GM21515 (cell line): ENCODE measurements at regions not wholly inside any gene's neighbourhood (a gene's known extent, or its start where the extent isn't known, plus 50 kb on each side); places are given as distances from the start of the nearest gene placed in this dataset.

Source experiments
- ATAC-seq: cut with Tn5 transposase; IDR thresholded peaks from one replicate; pipeline ENCODE4 v1.9.1; 2021; ENCODE audit not compliant: unreplicated experiment

GRCh38 chr10:9759596-9759995 is 1258.1 kb upstream of the CELF2 start:
- no peak for ATAC-seq

DNA sequence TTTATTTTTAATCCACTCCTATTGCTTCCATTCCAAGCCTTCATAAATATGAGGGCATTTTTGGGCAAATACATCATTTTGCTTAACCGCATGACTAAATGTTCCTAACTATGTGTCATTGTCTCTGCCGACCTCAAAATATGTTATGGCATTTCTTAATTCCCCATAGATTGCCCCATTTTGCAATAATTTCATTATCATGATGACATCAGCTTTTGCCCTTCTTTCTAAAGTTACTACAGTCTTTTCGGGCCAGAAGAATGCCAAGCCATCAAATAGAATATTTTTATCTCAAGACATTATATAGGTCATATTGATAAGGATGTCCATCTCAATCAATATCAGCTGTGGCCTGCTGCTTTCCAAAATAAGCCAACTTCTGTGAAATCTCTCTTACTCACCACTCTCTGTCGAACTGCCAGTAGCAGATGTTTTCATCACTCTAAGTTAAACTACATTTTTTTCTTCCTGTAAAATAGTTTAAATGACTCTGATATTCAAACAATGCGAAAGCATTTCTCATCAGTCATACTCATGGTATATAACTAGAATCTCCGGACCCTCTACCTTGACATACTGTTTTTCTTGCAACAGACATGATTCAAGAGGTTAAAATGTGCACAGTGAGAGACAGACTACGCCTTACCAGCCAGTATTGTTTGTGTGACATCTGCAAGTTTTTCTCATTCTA is 1254.6 kb upstream of the CELF2 start:
- ATAC-seq, result no peak

GRCh38 chr10:9766762-9767161 is 1250.9 kb upstream of the CELF2 start:
- ATAC-seq, result no peak

- ATAC-seq, result no peak
Measured at GRCh38 chr10:9781666-9782065, 1236.0 kb upstream of the CELF2 start.

- no peak for ATAC-seq
Measured at GRCh38 chr10:9786101-9786500, 1231.6 kb upstream of the CELF2 start.

DNA sequence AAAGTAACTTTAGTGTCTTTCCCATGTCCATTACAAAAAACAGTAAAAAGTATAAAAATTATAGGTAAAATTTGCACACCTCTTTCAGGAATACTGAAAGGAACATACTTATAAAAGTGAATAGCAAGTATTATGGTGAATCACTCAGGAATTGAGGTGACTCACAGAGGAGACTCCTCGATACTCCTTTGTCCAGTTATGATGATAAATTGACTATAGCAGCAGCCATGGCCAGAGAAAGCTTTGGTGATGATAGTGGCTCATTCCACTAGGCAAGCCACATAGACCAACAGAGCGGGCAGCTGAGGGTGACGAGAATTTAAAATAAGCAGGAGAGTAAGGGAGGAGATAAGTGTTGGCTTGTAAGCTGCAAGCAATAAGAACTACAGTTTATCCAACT is 1231.1 kb upstream of the CELF2 start:
- no peak for ATAC-seq

GRCh38 chr10:9789996-9790395 is 1227.7 kb upstream of the CELF2 start:
- no peak for ATAC-seq

DNA sequence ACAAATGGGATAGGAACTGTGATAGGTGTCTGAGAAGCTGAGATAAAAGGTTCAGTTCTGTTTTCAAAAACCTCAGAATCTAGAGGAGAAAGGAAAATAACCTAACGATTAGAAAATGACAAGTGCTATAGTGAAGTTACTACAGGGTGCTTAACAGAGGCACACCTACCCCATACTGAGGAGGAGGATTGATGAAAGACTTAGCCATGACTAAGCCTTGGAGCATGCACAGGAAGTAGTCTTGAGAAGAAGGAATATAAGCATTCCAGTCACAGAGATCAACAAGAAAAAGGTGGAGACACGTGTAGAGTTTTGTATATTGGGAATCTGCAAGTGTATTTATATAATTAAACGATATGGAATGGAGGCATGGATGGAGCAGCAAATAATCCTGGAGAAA is 1225.5 kb upstream of the CELF2 start:
- no peak for ATAC-seq

DNA sequence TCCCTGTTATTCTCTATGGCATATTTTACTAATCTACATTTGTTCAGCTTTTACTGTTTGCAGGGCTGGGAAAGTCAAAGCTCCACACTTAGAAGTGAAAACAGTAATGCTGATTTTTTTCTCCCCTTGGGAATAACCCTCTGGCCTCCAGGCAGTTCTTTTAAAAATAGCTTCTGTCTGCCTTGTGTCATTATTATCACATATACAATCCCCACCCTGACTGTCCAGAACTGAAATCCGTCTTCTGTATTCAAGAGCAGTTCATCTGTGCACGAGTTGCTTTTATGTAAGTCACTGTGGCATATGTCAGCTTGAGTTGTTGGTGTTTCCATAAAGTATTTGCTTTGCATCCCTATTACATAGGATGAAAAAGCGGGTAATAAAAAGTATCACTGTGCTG is 1221.1 kb upstream of the CELF2 start:
- no peak for ATAC-seq

DNA sequence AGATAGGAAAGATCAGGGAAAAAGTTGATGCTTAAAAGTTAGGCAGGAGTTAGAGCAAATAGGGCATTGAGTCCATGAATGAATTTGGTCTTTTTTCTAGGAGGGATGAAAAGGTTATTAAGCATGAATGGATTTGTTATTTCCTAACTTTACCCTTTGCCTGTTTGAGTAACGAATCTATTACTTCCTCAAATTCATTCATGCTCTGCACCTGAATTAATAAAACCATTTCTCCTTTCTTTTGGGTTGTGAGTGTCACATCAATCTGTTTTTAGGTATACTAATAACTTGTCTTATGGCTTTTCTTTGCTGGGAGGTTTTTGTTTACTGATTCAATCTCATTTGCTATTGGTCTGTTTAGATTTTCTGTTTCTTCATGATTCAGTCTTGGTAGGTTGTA is 1217.7 kb upstream of the CELF2 start:
- no peak for ATAC-seq

GRCh38 chr10:9800571-9800970 is 1217.1 kb upstream of the CELF2 start:
- ATAC-seq, result no peak

- ATAC-seq, result no peak
Measured at GRCh38 chr10:9807846-9808245, 1209.8 kb upstream of the CELF2 start.

DNA sequence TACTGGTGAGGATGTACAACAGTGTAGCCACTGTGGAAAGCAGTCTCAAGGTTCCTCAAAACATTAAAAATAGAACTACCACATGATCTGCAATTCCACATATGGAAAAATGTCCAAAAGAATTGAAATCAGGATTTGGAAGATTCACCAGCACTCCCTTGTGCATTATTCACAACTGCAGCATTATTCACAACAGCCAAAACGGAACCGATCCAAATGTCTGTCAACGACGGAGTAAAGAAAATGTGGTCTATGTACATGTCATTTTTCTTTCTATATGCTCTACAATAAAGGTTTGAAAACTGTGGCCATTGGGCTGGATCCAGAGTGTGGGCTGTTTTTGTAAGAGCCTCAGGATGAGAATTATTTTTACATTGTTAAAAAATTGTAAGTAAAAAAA is 1206.1 kb upstream of the CELF2 start:
- no peak for ATAC-seq

DNA sequence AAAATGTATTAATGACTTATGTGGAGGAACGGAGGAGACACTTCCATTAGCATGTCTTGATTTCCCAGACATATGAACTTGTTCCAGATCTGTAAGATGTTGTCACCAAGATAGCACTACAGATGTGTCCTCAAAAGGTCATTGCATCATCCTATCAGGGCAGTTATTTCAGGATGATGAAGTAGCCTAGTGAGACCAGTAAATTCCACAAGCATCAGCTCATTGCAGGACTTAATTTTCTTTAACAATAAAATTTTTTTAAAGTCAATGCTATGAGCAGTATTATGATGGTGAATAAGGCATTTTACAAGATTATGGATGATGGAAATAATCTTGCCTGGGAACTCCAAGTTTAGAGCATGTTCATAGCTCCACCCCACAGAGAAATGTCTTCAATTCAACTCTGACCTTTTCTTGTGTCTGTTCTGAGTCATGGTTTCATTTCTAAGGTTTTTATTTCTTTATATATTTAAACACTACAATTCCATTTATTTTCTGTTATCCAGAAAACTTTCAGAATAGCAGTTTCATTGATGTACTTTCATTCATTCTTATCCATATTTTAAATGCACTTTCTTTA is 1203.3 kb upstream of the CELF2 start:
- no peak for ATAC-seq

DNA sequence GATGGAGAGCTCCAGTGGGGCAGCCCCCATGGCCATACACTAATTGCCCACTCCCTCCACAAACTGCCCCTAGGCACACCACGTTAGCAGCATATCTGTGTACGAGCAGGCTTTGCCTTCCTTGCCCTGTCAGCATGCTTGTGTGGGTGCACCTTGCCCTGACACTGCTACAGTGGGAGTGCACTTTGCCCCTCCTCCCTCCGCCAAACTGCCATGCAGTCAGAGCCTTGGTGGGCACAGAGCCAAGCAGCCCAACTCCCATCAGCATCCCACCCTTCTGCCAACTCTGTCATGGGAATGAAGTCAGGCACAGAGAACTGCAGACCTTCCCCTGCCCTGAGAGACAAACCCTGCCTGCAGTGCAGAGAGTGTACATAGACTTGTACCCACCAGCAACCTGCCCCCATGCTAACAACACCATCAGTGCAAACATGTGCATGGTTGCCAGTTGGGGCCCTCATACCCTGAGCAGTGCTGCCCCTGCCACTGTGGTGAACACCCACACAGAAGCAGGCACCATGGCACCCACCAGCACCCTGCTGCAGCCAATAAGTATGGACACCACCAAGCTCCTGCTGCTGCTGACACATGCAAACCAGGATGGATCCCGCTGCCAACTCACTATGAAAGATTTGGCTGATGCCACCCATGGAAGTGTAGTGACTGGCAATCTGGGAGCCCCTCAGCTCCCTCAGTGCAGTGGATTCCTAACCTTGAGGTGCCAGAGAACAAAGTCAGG is 1197.7 kb upstream of the CELF2 start:
- no peak for ATAC-seq

GRCh38 chr10:9823268-9823930 is 1194.3 kb upstream of the CELF2 start:
- no peak for ATAC-seq

DNA sequence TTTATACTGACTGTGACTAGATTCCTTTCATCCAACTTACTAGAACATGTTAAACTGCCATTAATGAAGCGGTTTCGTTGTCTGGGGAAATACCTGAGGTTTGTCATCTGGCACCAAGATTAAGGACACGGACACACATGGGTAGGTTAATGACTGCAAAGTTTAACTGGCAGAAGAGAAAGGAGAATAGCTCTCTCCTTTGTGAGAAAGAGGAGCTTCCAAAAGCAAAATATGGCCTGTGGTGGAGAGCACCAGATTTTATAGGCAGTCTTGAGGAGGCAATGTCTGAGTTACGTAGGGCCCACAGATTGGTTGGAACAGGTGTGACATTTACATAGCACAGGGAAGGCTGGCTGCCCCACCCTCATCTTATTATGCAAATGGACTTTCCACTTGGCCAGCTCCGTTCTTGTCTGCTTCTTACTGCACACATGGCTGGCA is 1193.0 kb upstream of the CELF2 start:
- ATAC-seq, result no peak

GRCh38 chr10:9825491-9826018 is 1192.1 kb upstream of the CELF2 start:
- no peak for ATAC-seq

GRCh38 chr10:9828110-9828509 is 1189.6 kb upstream of the CELF2 start:
- no peak for ATAC-seq

- no peak for ATAC-seq
Measured at GRCh38 chr10:9833942-9834341, 1183.7 kb upstream of the CELF2 start.

GRCh38 chr10:9834434-9834833 is 1183.2 kb upstream of the CELF2 start:
- ATAC-seq, result no peak

- ATAC-seq, result no peak
Measured at GRCh38 chr10:9845075-9845474, 1172.6 kb upstream of the CELF2 start.
